GM12872 (cell line): ENCODE measurements at regions not wholly inside any gene's neighbourhood (a gene's known extent, or its start where the extent isn't known, plus 50 kb on each side); places are given as distances from the start of the nearest gene placed in this dataset.

ENCODE experiments used
- TF ChIP-seq, protein P1 (sequence below): IDR thresholded peaks from 3 replicates; pipeline ENCODE4 v1.5.1; 2011; ENCODE audit warnings: low read depth, mild to moderate bottlenecking, low read length, moderate library complexity; ENCODE audit not compliant: insufficient read depth

DNA sequence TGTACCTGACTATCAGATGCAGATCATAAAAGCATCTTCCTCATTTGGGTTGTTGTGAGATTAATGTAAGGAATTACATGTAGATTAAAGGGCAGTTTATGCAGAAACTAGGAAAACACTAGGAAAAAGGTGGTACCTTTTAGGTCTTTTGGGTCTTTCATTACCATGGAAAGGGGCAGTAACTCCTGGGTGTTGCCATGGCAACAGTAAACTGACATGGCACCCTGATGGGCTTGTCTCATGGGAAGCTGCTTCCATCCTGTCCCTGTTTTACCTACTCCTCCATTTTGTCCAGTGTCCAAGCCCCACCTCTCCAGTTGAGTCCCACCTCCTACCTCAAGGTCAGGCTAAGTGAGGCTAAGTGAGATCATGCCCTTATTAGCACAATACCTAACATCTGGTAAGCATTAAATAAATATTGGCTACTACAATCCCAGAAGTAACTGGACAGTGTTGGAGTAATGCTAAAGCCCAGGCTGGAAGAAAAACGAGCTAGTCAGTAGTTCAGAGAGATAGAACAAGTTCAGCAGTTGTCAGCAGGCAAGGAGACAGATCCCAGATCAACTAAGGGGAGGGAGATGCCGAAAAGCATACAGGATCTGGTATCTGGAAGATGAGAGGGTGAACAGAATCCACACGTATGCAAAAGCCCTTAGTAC, 240.0 kb upstream of the AUTS2 start:
- TF ChIP-seq, protein P1, sequence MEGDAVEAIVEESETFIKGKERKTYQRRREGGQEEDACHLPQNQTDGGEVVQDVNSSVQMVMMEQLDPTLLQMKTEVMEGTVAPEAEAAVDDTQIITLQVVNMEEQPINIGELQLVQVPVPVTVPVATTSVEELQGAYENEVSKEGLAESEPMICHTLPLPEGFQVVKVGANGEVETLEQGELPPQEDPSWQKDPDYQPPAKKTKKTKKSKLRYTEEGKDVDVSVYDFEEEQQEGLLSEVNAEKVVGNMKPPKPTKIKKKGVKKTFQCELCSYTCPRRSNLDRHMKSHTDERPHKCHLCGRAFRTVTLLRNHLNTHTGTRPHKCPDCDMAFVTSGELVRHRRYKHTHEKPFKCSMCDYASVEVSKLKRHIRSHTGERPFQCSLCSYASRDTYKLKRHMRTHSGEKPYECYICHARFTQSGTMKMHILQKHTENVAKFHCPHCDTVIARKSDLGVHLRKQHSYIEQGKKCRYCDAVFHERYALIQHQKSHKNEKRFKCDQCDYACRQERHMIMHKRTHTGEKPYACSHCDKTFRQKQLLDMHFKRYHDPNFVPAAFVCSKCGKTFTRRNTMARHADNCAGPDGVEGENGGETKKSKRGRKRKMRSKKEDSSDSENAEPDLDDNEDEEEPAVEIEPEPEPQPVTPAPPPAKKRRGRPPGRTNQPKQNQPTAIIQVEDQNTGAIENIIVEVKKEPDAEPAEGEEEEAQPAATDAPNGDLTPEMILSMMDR: no peak

DNA sequence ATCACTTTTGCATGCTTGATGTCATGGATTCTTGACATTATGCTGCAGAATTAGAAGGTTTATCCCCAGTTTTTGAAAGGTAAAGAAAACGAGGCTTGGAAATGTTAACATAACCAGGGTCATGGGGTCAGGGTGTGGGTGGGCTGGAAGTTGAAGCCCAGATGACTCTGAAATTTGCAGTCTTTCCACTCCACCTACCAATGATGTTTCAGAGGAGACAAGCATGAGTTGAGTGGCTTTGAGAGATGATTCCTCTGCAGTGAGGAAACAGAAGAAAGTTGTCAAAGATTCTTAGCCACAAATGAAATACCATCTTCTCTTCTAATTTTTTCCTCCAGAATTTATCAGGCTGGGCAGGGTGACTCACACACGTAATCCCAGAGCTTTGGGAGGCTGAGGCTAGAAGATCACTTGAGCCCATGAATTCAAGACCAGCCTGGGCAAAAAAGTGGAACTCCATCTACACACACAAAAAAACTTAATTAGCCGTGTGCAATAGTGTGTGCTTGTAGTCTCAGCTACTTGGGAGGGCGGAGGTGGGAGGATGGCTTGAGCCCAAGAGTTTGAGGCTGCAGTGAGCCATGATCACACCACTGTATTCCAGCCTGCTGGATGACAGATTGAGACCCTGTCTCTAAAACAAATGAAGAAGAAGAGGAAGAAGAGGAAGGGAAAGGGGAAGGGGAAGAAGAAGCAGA, 239.1 kb upstream of the AUTS2 start:
- TF ChIP-seq, protein P1: no peak

DNA sequence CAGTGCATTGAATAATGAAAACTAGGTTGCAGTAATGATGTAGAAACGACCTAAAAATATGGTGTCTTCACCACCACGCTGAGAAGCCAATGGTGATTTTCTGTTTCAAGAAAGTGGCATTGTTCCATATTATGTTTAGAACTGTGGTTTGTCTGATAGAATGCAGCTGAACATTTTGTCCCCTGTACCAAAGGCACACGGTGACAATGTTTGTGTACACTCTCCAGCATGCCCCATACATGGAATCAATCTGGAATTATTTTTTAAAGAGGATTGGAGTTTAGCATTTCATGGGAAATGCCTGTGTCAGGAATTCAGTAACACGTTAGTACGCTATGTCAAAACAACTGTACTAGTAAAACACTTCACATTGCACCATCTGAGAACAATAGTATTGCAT, 237.4 kb upstream of the AUTS2 start:
- TF ChIP-seq, protein P1: no peak

DNA sequence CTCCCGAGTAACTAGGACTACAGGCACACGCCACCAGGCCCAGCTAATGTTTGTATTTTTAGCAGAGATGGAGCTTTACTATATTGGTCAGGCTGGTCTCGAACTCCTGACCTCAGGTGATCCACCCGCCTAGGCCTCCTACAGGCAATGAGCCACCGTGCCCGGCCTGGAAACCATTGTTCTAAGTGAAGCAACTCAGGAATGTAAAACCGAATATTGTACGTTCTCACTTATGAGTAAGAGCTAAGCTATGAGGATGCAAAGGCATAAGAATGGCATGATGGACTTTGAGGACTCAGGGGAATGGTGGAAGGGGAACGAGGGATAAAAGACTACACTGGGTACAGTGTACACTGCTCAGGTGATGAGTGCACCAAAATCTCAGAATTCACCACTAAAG, 235.1 kb upstream of the AUTS2 start:
- TF ChIP-seq, protein P1: no peak

DNA sequence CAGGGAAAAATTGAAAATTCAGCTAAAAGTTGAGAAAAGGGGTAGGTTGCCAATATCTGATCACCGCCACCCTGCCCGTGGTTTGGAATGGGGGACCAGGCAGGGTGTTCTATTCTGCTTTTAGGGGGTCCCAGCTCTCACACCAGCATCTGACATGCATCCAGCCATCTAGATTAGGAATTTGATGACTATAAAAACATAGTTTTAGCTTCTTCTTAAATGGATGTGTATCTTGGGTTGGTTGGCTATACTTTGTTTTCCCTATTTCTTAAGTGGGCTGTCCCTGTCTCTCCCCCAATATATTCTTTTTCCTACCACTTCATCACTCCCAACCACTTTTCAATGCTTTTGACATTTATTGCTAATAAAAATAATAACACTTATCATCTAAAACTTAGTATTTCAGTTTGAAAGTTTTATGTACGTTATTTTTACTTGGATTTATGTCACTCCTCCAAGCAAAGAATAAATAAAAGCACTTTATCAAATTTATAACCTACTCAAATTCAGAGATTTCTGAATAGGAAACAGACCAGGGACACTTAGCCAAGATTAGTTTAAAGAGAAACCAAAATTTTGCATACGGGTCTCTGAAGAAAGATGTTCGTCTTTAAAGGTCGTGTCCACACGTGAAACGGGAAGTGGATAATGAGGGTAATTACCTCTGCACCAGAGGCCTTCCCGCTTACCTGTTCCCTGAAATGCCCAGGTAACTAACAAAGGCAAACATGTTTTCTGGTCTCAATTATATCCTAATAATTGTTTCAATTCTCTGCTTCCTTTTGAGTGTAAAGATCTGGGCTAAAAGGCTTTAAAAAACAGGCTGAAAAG, 233.2 kb upstream of the AUTS2 start:
- TF ChIP-seq, protein P1: no peak

DNA sequence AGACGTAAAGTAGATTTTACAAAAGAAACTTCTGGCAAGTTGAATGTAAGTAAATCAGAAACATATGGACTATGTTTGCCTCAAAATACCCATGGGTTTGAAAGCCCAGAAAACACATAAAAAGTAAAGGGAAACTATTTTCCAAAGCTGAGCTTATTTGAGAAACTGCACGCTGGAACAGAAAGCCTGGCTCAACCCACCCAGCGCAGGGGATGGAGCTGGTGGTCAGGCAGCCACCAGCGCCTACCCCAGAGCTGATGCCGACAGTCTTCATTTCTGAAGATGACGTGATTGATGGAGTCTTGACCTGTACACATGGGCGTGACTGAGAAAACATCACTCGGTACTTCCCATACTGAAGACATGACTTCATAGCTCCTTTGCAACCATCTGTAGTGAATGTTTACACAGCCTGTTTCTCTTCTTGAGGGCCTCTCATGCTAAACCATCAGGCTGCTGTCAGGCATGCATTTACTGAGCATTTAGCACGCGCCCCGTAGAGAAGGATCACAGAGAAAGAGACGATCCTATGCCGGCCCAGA, 232.6 kb upstream of the AUTS2 start:
- TF ChIP-seq, protein P1: no peak

DNA sequence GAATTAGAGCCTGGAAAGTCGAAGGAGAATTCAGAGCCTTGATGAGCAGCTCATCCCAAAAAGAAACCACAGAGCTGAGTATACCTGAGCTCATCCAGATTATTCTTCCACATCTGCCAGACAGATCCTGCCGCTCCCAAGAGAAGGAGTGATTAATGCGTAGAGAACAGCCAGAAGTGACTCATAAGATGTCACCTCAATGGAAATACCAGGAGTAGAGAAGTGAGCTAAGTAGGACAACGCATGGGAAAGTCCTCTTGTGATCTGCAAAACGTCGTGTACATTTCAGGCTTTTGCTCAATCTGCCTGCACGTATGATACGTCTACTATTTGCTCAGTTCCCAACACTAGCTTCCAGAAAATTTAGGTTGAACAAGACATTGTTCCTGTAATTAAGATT, 230.5 kb upstream of the AUTS2 start:
- TF ChIP-seq, protein P1: no peak
